ENCODE measurements at regions not wholly inside any gene's neighbourhood (a gene's known extent, or its start where the extent isn't known, plus 50 kb on each side); places are given as distances from the start of the nearest gene placed in this dataset.

- no peak for TF ChIP-seq CTCF (IDR thresholded peaks at IDR 0.05; ENCODE audit: low read depth, low read length, poor library complexity, severe bottlenecking)
- no peak for TF ChIP-seq EZH2phosphoT487 (IDR thresholded peaks at IDR 0.05; ENCODE audit: borderline replicate concordance, low read length)
Observed at GRCh38 chr20:12159261-12159660, 241.6 kb downstream of the BTBD3 start.

All from DOHH2 (cell line).